Pancreas (tissue), 10 donors: ENCODE measurements at regions not wholly inside any gene's neighbourhood (a gene's known extent, or its start where the extent isn't known, plus 50 kb on each side); places are given as distances from the start of the nearest gene placed in this dataset.

Experiments used
- ATAC-seq, 4 donors: fragments of 200-7000 bp; cut with Tn5 transposase; one replicate each; pipeline versions ENCODE4 v1.8.0 to v1.9.1; 2020; ENCODE audit warnings: mild to moderate bottlenecking in 4 of 4, moderate library complexity in 4 of 4
- DNase-seq, 6 donors: peaks; one replicate each; pipeline ENCODE4 v3.0.0-alpha.2; 2020
- FAIRE-seq: peaks from 2 replicates; lab custom pipeline; 2012; peaks lifted over from hg19 to GRCh38; lab: Jason Lieb, UNC
- H3K27ac ChIP-seq, 4 donors: fragments of 200-600 bp; sonication (generic); 1 replicate in 3 of 4; 2 replicates in 1 of 4; pipeline versions ENCODE4 v1.5.0 to v1.8.0; 2020
- H3K27me3 ChIP-seq, 4 donors: fragments of 200-600 bp; one replicate each; pipeline ENCODE4 v1.8.0; 2021
- H3K36me3 ChIP-seq, 3 donors: fragments of 200-600 bp; sonication (generic) in 1 of 3; one replicate each; pipeline versions ENCODE4 v1.5.0 to v1.8.0; 2020 to 2021
- H3K4me1 ChIP-seq, 3 donors: fragments of 200-600 bp; one replicate each; pipeline ENCODE4 v1.8.0; 2021
- H3K4me3 ChIP-seq, 4 donors: fragments of 200-600 bp; sonication (generic) in 2 of 4; one replicate each; pipeline versions ENCODE4 v1.5.0 to v1.8.0; 2020 to 2021
- H3K9me3 ChIP-seq, 4 donors: fragments of 200-600 bp; one replicate each; pipeline ENCODE4 v1.8.0; 2021
- CTCF ChIP-seq, 4 donors: fragments of 200-600 bp; sonication (generic) in 3 of 4; IDR thresholded peaks; one replicate each; pipeline versions ENCODE4 v1.5.0 to v1.8.0; 2021; ENCODE audit warnings: antibody characterized with exemption in 4 of 4
- WGBS, 2 donors: extraction: QIAGEN DNeasy Blood & Tissue Kit; methylation state at CpG; one replicate each; pipeline ENCODE4 v1.1.7; 2013; 5-methylcytosine and 5-hydroxymethylcytosine counted together
- intact Hi-C, 3 donors: fragments of 100-400 bp; cut with DNase I; formaldehyde crosslinking; loops; one replicate each; pipeline versions ENCODE4 v1.11.1 to v1.14.2; 2022
- donor health status: healthy with polysubstance abuse.
- donor health status: DM: no; HTN: no; CAD: no; lungs with moderate emphysema.
- donor health status: DM: no; HTN: no; CAD: no.
- donor health status: control.
- donor health status: control.
- donor health status: Bipolar disorder and iron deficiency.
- donor health status: DM: yes; HTN: yes; CAD: no.
- donor health status: DM: no; HTN: no; CAD: no.
- donor health status: DM: no; HTN: no; CAD: no.
- donor health status: DM: yes; HTN: yes; CAD: no.

GRCh38 chr11:82546661-82547557, 186.8 kb downstream of the FAM181B start:
- peak; percentile 38 to 79 (median 65) for ATAC-seq
- no peak for FAIRE-seq

GRCh38 chr11:82539669-82540068, 194.0 kb downstream of the FAM181B start:
- intact Hi-C loops, result no loop called here
- Histone ChIP-seq H3K27me3 (no peaks in the 10 kb centered on the region), H3K9me3 (no peaks in the 10 kb centered on the region), H3K36me3 (no peaks in the 10 kb centered on the region), H3K4me1 (no peaks in the 10 kb centered on the region), H3K27ac (no peak overlapping the region), H3K4me3 (no peak overlapping the region)
- DNase-seq, result no peak
- no peak for ATAC-seq
- no peak for TF ChIP-seq CTCF (IDR thresholded peaks at IDR 0.05)
- no peak for FAIRE-seq

More at GRCh38 chr11:82546661-82547557, 186.8 kb downstream of the FAM181B start:
- H3K4me1 ChIP-seq, result peaks cover 0 to 4% (median 0%) of the 10 kb centered on the region in 3 donors
- no peak overlapping the region for H3K27ac ChIP-seq
- intact Hi-C loops, result no loop called here
- H3K9me3 ChIP-seq, result no peaks in the 10 kb centered on the region
- WGBS, 2 donors, result 10 to 11% methylated on average over 3 of the region's 3 CpGs
- DNase-seq, result peak in 1 of 6 donors; percentile 2
- TF ChIP-seq CTCF (IDR thresholded peaks at IDR 0.05), result no peak
- H3K4me3 ChIP-seq, result no peak overlapping the region
- H3K27me3 ChIP-seq, result no peaks in the 10 kb centered on the region
- no peaks in the 10 kb centered on the region for H3K36me3 ChIP-seq

- DNase-seq, result no peak
- no peak overlapping the region for H3K27ac ChIP-seq
- H3K4me1 ChIP-seq, result no peaks in the 10 kb centered on the region
- 59 to 61% methylated on average over 3 of the region's 3 CpGs for WGBS, 2 donors
- no peak overlapping the region for H3K4me3 ChIP-seq
- intact Hi-C loops, result no loop called here
- H3K36me3 ChIP-seq, result no peaks in the 10 kb centered on the region
- FAIRE-seq, result no peak
- H3K9me3 ChIP-seq, result no peaks in the 10 kb centered on the region
- no peak for TF ChIP-seq CTCF (IDR thresholded peaks at IDR 0.05)
- no peak for ATAC-seq
- no peaks in the 10 kb centered on the region for H3K27me3 ChIP-seq
These were observed 197.0 kb downstream of the FAM181B start for GRCh38 chr11:82536706-82537105.

- Histone ChIP-seq H3K27ac (no peak overlapping the region), H3K27me3 (no peaks in the 10 kb centered on the region), H3K9me3 (no peaks in the 10 kb centered on the region), H3K4me3 (no peak overlapping the region), H3K4me1 (no peaks in the 10 kb centered on the region), H3K36me3 (no peaks in the 10 kb centered on the region)
- no peak for FAIRE-seq
- no peak for DNase-seq
- 81 to 82% methylated on average over 7 of the region's 7 CpGs for WGBS, 2 donors
- intact Hi-C loops, result no loop called here
- ATAC-seq, result no peak
- TF ChIP-seq CTCF (IDR thresholded peaks at IDR 0.05), result no peak
These were observed 199.9 kb downstream of the FAM181B start for GRCh38 chr11:82533628-82534327.
